PC-3 (cell line): ENCODE measurements at regions not wholly inside any gene's neighbourhood (a gene's known extent, or its start where the extent isn't known, plus 50 kb on each side); places are given as distances from the start of the nearest gene placed in this dataset.
A peak's percentile ranks its signal among the peaks of the same experiment; 100 is the strongest.

ENCODE experiments used
- ATAC-seq: fragments of 200-7000 bp; cut with Tn5 transposase; 2 replicates; pipeline ENCODE4 v1.9.1; 2020; ENCODE audit warnings: mild to moderate bottlenecking, moderate library complexity
- BruUV-seq: library from RNA; stranded (reverse); fragments of 400-500 nt; replicated peaks from 2 replicates; lab custom pipeline; 2021; lab: Mats Ljungman, UMichigan
- CTCF ChIA-PET: fragments of 300-600 bp; sonication (Branson Sonifier 250); formaldehyde crosslinking; loops from one replicate; lab custom pipeline; 2022; ENCODE audit warnings: antibody characterized with exemption; lab: Charles Lee
- POLR2A ChIA-PET: fragments of 300-600 bp; sonication (Branson Sonifier 250); formaldehyde crosslinking; loops from one replicate; lab custom pipeline; 2022; ENCODE audit warnings: antibody characterized with exemption; ENCODE audit not compliant: unreplicated experiment; lab: Charles Lee
- DNase-seq: peaks from one replicate; pipeline ENCODE4 v3.0.0-alpha.2; 2015
- H2AFZ ChIP-seq: fragments of 300-600 bp; sonication (generic); 2 replicates; pipeline ENCODE4 v1.6.0; 2016; ENCODE audit warnings: antibody characterized with exemption, low read length
- H3F3A ChIP-seq: fragments of 300-600 bp; sonication (generic); one replicate; pipeline ENCODE4 v1.6.0; 2017; ENCODE audit warnings: antibody characterized with exemption, low read length, control low read depth, mild to moderate bottlenecking; ENCODE audit not compliant: unreplicated experiment
- H3K27ac ChIP-seq: fragments of 300-600 bp; sonication (generic); 2 replicates; pipeline ENCODE4 v1.5.1; 2016; ENCODE audit warnings: mild to moderate bottlenecking, low read length
- H3K27me3 ChIP-seq: fragments of 300-600 bp; sonication (generic); 2 replicates; pipeline ENCODE4 v1.6.1; 2016; ENCODE audit warnings: low read length, mixed read lengths
- H3K36me3 ChIP-seq: fragments of 300-600 bp; sonication (generic); 2 replicates; pipeline ENCODE4 v1.6.1; 2016; ENCODE audit warnings: low read depth, mixed run types, low read length, mixed read lengths
- H3K4me1 ChIP-seq: fragments of 300-600 bp; sonication (generic); 2 replicates; pipeline ENCODE4 v1.5.1; 2016; ENCODE audit warnings: low read length; ENCODE audit not compliant: insufficient read depth
- H3K4me2 ChIP-seq: fragments of 300-600 bp; sonication (generic); 2 replicates; pipeline ENCODE4 v1.6.0; 2016; ENCODE audit warnings: low read length
- H3K4me3 ChIP-seq: fragments of 300-600 bp; sonication (generic); 2 replicates; pipeline ENCODE4 v1.5.1; 2016; ENCODE audit warnings: mild to moderate bottlenecking, low read length, mixed read lengths
- H3K79me2 ChIP-seq: fragments of 300-600 bp; sonication (generic); 2 replicates; pipeline ENCODE4 v1.6.1; 2017; ENCODE audit warnings: low read length, mixed read lengths
- H3K9ac ChIP-seq: fragments of 300-600 bp; sonication (generic); 2 replicates; pipeline ENCODE4 v1.6.0; 2016; ENCODE audit warnings: mild to moderate bottlenecking, low read length
- H3K9me2 ChIP-seq: fragments of 300-600 bp; sonication (generic); replicated peaks from 2 replicates; pipeline ENCODE4 v1.6.1; 2016; ENCODE audit warnings: mixed run types, low read length, mixed read lengths
- H3K9me3 ChIP-seq: fragments of 300-600 bp; sonication (generic); 2 replicates; pipeline ENCODE4 v1.6.1; 2016; ENCODE audit warnings: low read length, mixed read lengths
- H4K20me1 ChIP-seq: fragments of 300-600 bp; sonication (generic); 2 replicates; pipeline ENCODE4 v1.6.1; 2016; ENCODE audit warnings: low read length, mixed read lengths
- CTCF ChIP-seq: fragments of 300-600 bp; sonication (generic); conservative IDR thresholded peaks from 2 replicates; pipeline ENCODE4 v1.5.1; 2017; ENCODE audit warnings: antibody characterized with exemption, low read depth, mild to moderate bottlenecking, low read length
- EZH2 ChIP-seq: fragments of 300-600 bp; sonication (generic); IDR thresholded peaks from one replicate; pipeline ENCODE4 v1.6.1; 2017; ENCODE audit warnings: antibody characterized with exemption, mild to moderate bottlenecking, low read length; ENCODE audit not compliant: unreplicated experiment
- EZH2phosphoT487 ChIP-seq: fragments of 300-600 bp; sonication (generic); IDR thresholded peaks from 2 replicates; pipeline ENCODE4 v1.6.1; 2018; ENCODE audit warnings: mild to moderate bottlenecking, antibody characterized with exemption, low read length, borderline replicate concordance
- intact Hi-C: fragments of 100-400 bp; cut with micrococcal nuclease; formaldehyde crosslinking; loops from 2 replicates; pipeline ENCODE4 v1.9.0; 2023

GRCh38 chr13:33520468-33520839 is 234.9 kb upstream of the STARD13 start:
- no peak for DNase-seq
- POLR2A ChIA-PET, result no interaction called here
- no peak overlapping the region for H3K27ac ChIP-seq
- H3K79me2 ChIP-seq, result no peaks in the 10 kb centered on the region
- CTCF ChIA-PET, result no interaction called here
- H3K36me3 ChIP-seq, result no peaks in the 10 kb centered on the region
- H3K9ac ChIP-seq, result no peak overlapping the region
- no peaks in the 10 kb centered on the region for H3K27me3 ChIP-seq
- ATAC-seq, result no peak
- H3K4me2 ChIP-seq, result no peak overlapping the region
- no peaks in the 10 kb centered on the region for H4K20me1 ChIP-seq
- intact Hi-C loops, result no loop called here
- TF ChIP-seq EZH2phosphoT487 (no peak), EZH2 (no peak), CTCF (no peak)
- BruUV-seq, result no TSS peak
- H3K9me3 ChIP-seq, result no peaks in the 10 kb centered on the region
- peaks cover 16% of the 10 kb centered on the region for H3K4me1 ChIP-seq
- no peak overlapping the region for H3K4me3 ChIP-seq
- no peak overlapping the region for H2AFZ ChIP-seq
- no peaks in the 10 kb centered on the region for H3K9me2 ChIP-seq
- H3F3A ChIP-seq, result no peaks in the 10 kb centered on the region

- ChIA-PET POLR2A (no interaction called here), CTCF (no interaction called here)
- no peaks in the 10 kb centered on the region for H3K9me3 ChIP-seq
- no peaks in the 10 kb centered on the region for H4K20me1 ChIP-seq
- ATAC-seq (peak; percentile 82), DNase-seq (peak; percentile 93)
- H3K4me2 ChIP-seq, result no peak overlapping the region
- no peak overlapping the region for H3K4me3 ChIP-seq
- H3K79me2 ChIP-seq, result no peaks in the 10 kb centered on the region
- H2AFZ ChIP-seq, result no peak overlapping the region
- no peaks in the 10 kb centered on the region for H3K36me3 ChIP-seq
- intact Hi-C loops, result loop anchor here (1.0 kb wide), 1 partner anchor 13 kb away; no protein-coding TSS in a partner anchor
- peak overlapping the region; percentile 52 for H3K27ac ChIP-seq
- H3K27me3 ChIP-seq, result no peaks in the 10 kb centered on the region
- no peaks in the 10 kb centered on the region for H3F3A ChIP-seq
- H3K9me2 ChIP-seq, result no peaks in the 10 kb centered on the region
- peaks cover 21% of the 10 kb centered on the region for H3K4me1 ChIP-seq
- no TSS peak for BruUV-seq
- H3K9ac ChIP-seq, result peak overlapping the region; percentile 27; the same call in 1 of the 2 replicates
- TF ChIP-seq EZH2 (no peak), EZH2phosphoT487 (no peak), CTCF (no peak)
Observed at GRCh38 chr13:33524086-33524485, 238.5 kb upstream of the STARD13 start.

GRCh38 chr13:33525763-33526162 is 240.2 kb upstream of the STARD13 start:
- Histone ChIP-seq H3K9me2 (no peaks in the 10 kb centered on the region), H3K4me2 (no peak overlapping the region), H4K20me1 (no peaks in the 10 kb centered on the region), H3K36me3 (no peaks in the 10 kb centered on the region), H3K79me2 (no peaks in the 10 kb centered on the region), H3K9me3 (no peaks in the 10 kb centered on the region), H3K4me3 (no peak overlapping the region), H3K4me1 (peaks cover 21% of the 10 kb centered on the region), H3F3A (no peaks in the 10 kb centered on the region), H3K27me3 (no peaks in the 10 kb centered on the region), H3K9ac (no peak overlapping the region), H2AFZ (no peak overlapping the region), H3K27ac (0 out of 2 replicates have a peak overlapping the region, but pooled peaks have one; percentile 1)
- ChIA-PET POLR2A (no interaction called here), CTCF (no interaction called here)
- TF ChIP-seq CTCF (no peak), EZH2 (no peak), EZH2phosphoT487 (no peak)
- BruUV-seq, result no TSS peak
- ATAC-seq (no peak), DNase-seq (no peak)
- intact Hi-C loops, result no loop called here
